HG03064 (cell line): ENCODE measurements at regions not wholly inside any gene's neighbourhood (a gene's known extent, or its start where the extent isn't known, plus 50 kb on each side); places are given as distances from the start of the nearest gene placed in this dataset.

Experiments used
- ATAC-seq: cut with Tn5 transposase; IDR thresholded peaks from one replicate; pipeline ENCODE4 v1.9.1; 2021; ENCODE audit warnings: low read depth; ENCODE audit not compliant: unreplicated experiment

DNA sequence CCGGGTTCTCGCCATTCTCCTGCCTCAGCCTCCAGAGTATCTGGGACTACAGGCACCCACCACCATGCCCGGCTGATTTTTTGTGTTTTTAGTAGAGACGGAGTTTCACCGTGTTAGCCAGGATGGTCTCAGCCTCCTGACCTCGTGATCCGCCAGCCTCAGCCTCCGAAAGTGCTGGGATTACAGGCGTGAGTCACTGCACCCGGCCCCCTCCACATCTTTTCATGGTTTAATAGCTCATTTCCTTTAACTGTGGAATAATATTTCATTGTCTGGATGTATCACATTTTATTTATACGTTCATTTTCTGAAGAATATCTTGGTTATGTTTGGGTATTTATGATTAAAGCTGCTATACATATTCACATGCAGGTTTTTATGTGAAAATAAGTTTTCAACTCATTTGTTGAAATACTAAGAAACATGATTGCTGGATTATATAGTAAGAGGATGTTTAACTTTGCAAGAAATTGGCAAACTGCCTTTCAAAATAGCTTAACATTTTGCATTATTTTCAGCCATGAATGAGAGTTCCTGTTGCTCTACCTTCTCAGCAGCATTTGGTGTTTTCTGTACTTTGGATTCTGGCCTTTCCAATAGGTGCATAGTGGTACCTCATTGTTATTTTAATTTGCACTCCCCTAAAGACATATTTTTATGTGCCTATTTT is 591.9 kb downstream of the TECRL start:
- no peak for ATAC-seq

DNA sequence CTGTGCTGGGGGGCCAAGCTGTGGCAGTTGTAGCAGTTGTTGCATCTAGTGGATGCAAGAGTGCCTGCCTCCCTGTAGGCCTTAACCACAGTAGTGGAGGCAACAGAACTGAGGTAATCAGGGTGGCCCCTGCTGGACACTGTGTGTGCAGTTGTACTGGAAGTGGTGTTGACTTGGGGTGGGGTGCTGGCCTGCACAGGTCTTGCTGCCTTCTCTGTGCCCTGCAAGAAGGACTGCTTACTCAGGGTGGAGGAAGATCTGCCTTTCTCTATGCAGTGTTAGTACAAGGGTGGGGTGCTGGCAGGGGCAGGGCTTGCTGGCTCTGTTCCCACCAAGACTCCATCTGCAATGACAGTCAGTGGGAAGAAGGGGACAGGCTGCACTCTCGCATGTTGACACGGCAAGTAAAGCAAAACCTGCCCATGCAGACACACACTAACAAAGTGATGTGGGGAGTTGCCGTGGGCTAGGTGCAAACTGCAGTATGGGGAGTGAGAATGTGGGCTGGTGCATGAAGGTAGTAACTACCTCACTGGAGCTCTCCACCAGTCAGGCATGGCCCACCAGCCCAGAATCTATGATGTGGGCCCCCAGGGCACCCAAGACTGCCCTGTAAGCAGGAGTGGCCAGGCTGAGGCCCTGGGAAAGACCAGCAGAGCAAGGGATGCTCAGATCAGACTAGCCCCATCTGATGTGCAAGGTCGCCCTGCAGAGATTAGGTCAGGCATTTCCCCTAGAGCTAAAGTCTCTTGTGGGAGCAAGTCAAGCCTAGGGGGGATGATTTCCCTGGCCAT is 594.9 kb downstream of the TECRL start:
- no peak for ATAC-seq

DNA sequence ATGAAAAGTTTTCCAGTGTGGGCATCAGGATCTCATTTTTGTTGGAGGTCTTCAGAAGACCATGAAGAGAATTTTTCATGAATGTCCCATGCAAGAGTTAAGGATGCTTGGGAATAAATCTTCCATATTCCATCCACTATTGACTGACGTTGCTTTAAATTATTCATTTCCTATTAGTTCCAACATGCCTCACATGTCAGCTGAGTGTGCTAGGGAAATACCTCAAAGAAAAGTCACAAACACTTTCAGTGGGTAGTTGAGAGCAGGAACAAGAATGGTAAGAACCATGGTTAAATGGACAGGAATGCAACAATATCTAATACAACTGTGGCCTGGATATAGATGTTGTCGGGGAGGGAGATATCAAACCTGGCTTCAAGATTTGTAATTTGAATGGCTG is 610.1 kb downstream of the TECRL start:
- ATAC-seq = no peak

DNA sequence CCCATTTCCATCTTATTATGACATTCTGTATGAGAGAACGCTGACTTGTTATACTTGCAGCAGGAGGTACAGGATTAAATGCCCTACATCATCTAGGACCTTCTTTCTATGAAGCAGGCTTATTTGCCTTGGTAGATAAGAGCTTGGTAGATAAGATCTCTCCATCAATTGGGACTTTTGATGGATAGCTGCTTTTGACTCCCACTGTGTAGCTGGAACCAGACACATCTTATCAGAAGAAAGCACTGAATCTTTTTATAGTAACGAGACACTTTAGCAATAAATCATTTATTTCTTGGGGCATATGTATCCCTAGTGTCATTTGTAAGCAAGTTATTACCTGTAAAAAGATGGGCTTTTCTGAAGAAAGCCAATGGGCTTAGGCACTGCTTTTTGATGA is 613.9 kb downstream of the TECRL start:
- no peak for ATAC-seq

DNA sequence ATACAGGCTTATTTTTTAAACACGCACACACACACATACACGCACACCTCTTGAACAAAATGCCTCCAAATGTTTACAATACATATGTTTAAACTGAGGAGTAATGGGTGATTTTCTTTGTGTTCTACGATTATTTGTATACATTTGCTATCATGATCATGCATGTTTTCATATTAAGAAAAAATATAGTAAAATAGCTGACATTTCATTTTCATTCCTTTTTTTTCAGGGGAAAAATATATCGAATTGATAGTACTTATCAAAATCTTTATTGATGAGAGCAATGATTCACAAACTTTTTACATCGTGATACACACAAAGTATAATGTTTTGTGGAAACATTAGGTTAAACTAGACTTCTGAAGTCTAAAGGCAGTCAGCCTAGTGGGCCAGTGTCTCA is 618.9 kb downstream of the TECRL start:
- ATAC-seq = no peak

DNA sequence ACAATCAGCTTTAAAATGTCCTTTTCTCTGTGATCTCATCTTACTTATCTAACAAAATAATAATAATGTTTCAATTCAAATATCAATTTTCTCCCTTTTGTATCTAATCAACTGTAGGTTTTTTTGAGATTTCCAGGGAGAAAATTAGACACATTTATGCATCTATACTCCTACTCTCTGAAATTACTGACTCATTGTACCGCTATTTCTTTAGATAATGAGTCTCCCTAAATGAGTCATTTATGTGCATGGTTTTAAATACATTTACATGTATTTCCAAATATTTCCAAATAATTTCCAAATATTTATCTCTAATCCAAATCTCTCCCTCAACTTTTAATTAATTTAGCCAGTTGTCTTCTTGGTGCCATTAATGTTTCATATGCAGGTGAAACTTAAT is 621.0 kb downstream of the TECRL start:
- ATAC-seq = no peak

DNA sequence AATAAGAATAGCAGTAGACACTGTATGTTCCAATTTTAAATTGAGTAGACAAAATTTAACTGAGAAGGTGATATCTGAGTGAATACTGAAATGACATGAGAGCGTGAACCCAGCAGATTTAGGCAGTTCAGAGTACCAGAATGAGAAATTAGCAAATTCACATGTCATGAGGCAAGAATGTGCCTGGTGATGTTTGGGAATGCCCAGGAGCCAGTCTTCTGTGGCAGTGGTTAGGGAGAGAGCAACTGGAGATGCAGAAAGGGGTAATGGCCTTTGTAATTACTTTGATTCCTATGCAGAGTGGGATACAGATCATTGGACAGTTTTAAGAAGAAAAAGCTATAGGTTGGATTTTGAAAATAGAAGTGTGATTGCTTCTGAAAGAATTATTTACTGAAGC is 621.9 kb downstream of the TECRL start:
- ATAC-seq = no peak

DNA sequence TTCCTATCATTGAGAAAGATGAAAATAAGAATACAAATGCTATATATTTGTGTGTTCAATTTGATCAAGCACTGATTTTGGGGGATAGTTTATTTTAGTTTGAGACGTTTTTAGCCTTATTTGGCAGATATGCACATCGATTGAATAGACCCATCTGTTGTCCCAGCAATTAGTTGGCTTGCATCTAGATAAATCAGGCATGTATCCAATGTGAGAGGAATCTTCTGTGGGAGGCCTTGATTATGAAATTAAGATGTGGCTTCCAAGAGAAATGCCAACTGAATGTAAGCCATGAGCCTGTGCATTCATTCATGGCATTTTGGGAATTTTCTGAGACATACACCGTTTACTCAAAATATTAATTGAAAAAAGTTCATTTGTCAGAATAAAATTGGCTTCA is 623.1 kb downstream of the TECRL start:
- ATAC-seq = no peak

DNA sequence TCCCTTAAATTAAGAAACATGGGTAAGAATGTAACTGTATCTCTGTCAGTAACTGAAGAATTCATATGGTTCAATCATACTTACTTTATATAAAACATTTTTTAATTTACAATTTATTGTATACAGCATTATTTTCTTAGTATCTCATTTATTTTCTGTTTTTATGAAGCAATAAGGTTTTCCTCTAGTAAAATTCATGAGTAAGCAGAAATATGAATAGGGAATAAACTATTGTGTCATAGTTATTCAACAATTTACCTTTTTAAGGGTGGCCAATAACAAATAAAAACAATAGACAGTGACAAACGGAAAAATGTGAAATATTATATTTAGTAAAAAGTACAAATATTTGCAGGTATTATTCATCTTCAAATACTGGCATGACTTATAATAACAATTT is 624.4 kb downstream of the TECRL start:
- ATAC-seq = no peak

DNA sequence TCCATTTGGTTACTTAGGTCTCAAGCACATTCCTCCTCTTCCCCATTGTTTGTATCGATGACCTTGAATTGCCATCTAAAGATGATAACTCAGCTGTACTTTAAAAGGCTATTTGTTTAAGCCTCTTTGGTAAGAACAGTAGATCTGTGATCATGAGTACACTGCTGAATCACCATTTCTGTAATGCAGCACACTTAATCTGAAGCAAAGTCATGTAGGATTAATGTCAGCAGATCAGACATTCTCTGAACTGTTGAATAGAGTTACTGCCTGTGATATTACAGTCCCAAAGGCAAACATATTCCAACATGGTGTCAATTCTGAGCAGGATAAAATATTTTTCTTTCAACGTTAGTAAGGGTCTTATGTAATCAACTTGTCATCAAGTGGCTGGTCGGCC is 631.6 kb downstream of the TECRL start:
- no peak for ATAC-seq

DNA sequence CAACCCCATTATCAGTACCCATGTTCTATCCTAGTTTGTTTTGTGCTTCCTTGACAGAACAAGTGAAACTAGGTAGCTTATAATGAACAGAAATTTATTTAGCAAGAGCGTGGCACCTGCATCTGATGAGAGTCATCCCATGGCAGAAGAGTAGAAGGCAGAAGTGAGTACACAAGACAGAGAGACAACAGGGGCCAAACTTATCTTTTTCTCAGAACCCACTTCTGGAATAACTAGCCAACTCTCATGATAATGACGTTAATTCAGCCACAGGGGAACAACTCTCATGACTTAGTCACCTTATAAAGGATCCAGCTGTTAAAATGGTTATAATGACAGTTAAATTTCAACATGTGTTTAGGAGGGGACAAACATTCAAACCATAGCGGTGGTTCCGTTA is 644.9 kb downstream of the TECRL start:
- no peak for ATAC-seq

DNA sequence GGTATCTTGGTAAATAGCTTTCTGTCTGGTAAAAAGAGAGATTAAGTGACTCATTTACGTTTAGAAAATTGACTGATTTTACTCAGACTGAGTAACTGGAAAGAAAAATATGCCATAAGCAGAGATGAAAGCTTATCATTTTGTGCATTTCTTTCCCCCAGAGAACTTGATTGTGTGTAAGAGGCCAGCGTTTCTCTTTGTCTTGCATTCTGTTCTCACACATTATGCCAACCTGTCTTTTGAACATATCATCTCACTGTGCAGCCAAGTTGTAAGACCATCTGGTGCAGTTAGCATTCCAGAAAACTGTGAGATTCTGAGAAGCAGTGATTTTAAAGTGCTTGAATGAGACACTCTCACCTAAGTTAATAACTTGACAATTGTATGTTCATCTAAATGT is 651.3 kb downstream of the TECRL start:
- ATAC-seq = no peak

DNA sequence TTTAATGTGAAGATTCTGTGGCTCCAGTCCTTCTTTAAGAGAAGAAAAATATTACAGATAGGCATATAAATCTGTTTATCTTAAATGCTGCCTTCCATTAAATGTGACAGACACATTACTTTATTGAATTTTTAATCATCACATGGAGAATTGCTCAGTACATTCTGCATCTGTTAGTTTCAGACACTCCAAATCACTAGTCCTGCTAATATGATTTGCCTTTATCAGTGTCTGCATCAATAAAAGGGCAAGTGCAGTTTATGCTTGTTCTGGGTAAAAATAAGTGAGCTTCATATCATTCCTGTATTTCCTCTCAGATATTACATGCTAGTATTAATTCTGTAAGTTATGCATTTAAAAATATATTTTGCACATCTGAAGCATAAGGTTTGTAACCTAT is 666.4 kb downstream of the TECRL start:
- ATAC-seq = no peak

DNA sequence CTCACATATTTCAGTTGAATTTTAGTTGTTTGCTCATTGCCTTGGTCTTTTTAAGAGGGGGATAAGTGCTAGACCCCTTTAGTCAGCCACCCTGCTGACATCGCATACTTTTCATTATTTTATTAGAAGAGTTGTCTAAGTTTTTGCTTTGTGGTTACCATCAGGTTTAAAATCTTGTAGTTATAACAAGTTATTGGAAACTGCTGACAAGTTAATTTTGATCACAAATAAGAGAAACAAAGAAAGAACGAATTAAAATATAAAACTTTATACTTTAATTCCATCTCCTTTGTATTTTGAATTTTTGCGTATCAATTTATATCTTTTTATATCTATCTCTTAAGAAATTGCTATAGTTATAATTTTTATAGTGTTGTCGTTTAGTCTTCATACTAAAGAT is 679.7 kb downstream of the TECRL start:
- ATAC-seq = no peak

DNA sequence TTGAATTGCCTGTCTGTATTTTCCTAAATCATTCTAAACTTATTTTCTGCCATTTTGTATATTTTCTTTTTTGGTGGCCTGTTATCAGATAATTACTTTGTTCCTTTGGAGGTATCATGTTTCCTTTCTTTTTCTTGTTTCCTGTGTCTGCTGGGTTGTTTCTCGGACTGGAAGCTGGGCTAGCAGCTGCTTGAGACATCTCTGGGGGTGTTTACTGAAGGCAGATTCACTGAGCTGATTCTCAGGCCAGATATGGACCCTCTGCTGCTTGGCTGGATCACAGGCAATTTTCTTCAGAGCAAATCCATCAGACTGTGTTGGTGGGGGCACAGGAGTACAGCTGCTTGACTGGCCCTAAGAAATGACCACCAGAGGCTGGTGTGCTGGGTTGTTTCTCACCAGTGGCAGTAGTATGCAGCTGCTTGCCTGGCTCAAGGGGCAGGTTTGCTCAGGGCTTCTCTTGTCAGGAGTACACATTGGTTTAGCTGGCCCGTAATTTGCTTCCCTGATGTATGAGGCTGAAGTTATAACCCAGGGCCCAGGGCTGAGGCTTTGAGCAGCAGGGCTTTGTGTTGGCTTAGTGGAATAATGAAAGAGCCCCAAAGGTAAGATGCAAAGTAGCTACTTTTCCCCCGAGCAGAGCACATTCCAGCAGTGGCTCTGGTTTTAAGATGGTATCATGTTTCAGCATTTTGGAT is 680.6 kb downstream of the TECRL start:
- no peak for ATAC-seq

DNA sequence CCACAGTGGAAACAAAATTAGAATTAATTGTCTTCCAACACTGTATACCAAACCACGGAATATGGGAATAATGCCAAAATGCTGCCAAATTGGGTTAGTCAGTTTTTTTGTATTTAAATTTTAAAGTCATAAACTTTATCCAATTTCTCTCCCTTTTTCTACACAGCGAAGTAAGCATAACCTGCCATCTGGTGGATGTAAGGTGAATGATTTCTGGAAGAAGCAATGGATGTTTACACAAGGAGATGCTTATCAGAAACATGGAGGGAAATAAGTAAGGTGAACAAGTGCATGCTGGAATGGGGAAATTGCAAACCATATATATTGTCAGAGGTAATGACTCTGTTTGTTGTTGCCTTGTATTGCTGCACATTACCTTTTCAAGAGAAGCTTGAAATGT is 691.9 kb downstream of the TECRL start:
- no peak for ATAC-seq

DNA sequence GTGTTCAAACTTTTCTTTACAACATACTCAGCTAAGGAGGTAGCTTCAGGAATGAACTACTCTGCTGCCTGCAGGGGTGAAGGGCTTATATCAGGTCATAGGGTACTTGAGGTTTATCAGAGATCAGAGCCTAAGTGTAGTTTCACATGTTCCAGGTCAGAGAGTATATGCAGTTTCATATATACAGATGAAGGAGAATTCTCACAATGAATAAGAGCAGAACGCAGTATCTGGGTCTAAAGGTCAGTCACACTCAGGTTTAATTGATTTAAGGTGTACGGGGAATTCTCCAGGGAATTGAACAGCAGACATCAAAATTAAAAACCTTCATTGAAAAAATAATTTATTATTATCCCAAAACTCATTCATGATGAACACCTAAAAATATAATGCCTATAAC is 700.6 kb downstream of the TECRL start:
- ATAC-seq = no peak

DNA sequence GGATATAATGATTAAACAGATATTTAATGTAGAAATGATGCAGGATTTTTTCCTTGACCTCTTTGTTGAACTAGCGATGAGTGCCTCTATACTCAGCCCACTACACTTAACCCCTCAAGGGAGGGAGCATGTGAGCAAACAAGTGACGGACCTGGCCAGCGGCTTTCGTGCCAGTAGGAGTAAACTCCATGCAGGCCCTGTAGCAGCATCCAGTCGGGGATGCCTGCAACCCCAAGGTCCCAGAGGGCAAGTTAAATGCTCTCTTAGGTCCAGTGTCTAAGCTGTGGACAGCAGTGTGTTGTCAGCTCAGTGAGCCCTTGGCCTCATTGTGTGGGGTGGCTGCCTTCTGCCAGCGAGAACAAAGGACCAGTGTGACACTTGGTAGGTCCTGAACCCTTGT is 708.7 kb downstream of the TECRL start:
- ATAC-seq = no peak

DNA sequence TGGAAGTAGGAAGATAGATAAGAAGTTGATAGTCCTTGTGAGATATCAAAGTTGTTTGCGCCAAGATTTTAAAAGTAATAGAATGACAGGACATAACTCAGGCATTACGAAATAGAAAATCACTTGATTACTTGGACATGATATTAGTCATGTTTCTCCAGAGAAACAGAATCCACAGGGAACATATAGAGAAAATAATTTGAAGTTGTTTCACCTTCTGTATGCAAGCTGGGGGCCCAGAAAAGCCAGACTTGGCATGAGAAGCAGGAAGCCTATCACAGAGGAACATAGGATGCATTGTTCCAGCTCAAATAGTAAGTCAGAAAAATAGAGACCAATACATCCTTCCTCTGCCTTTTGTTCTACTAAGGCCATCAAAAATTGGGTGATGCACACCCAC is 715.9 kb downstream of the TECRL start:
- ATAC-seq = no peak

DNA sequence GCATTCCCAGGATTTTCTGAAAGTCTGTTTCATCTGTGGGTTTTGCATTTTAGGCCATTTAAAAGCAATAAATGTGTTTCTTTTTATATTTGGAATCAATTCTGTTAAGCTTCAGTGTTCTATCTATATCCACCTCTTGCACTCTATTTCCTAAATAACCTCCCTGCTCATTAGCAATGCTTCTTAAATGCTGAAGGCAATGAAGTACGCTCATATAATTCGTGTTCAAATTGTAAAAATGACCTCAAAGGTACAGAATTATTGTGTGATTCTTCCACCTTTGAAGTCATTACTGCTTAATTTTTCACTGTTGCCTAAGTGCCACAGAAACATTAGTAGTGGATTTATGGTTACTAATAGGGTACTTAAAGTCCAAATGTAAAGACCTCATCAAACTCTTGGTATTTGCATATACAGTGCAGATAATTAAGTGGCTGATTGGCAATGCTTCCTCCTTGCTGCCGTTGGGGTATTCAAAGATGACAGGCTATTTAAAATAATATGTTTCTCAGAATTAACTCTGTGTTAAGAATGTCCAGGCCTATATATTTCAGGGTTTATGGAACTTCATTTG is 730.8 kb downstream of the TECRL start:
- ATAC-seq = no peak

DNA sequence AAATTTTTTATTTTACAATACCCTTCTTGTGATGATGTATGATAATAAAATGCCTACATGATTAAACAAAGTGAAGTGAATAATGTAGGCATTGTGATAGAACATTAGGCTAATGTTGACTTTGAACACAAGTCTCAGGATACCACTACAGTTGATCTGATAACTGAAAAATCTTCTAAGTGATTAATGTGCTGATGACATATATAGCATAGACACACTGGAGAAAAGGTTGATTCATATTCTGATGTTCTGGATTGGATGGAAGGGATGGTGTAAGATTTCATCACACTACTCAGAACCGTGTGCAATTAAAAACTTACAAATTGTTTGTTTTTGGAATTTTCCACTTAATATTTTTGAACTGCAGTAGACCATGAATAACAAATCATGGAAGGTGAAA is 738.5 kb downstream of the TECRL start:
- no peak for ATAC-seq

DNA sequence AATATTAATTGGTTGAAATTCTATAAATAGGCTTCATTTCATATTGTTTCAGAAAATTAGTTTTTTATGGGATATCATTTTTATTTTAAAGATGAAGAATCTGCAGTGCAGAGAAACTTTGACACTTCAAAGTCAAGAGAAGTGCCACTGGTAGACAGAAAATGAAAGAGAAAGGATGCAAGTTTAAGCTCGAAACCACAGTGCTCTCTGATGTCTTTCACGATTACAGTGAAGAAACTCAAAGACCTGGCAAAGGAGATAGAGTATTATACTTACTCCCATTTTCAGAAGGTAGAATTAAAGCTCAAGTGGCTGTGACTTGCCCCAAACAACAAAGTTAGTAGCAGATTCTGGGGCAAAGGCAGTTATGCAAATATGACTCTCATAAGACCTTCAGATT is 745.4 kb downstream of the TECRL start:
- ATAC-seq = no peak
